ENCODE measurements at regions not wholly inside any gene's neighbourhood (a gene's known extent, or its start where the extent isn't known, plus 50 kb on each side); places are given as distances from the start of the nearest gene placed in this dataset.

DNA sequence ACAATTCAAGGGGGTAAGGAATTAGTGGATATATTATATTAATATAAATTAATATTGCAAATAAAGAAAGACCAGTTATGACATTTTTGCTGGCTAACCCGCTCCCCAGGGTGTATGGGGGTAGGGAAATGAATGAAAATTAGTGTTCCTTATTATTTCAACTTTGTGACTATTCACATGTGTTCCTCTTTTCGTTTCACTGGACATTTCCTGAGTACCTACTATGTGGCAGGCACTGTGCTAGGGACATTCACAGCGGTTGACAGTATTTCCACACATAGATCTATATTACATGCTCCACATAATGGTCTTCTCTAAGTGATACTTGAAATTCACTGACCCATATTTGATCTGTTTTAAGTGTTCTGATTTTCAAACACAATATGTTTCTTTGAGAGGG is 129.8 kb upstream of the USP15 start:
- H3K4me3 Mint-ChIP-seq: no peak overlapping the region
- H3K27ac Mint-ChIP-seq: no peak overlapping the region
- no peaks in the 10 kb centered on the region for H3K36me3 Mint-ChIP-seq (ENCODE audit: low read depth)
- ATAC-seq (no peak), DNase-seq (no peak)
- H3K4me1 Mint-ChIP-seq: no peaks in the 10 kb centered on the region
- H3K27me3 Mint-ChIP-seq: peaks cover 3% of the 10 kb centered on the region
- H3K9me3 Mint-ChIP-seq: no peaks in the 10 kb centered on the region

DNA sequence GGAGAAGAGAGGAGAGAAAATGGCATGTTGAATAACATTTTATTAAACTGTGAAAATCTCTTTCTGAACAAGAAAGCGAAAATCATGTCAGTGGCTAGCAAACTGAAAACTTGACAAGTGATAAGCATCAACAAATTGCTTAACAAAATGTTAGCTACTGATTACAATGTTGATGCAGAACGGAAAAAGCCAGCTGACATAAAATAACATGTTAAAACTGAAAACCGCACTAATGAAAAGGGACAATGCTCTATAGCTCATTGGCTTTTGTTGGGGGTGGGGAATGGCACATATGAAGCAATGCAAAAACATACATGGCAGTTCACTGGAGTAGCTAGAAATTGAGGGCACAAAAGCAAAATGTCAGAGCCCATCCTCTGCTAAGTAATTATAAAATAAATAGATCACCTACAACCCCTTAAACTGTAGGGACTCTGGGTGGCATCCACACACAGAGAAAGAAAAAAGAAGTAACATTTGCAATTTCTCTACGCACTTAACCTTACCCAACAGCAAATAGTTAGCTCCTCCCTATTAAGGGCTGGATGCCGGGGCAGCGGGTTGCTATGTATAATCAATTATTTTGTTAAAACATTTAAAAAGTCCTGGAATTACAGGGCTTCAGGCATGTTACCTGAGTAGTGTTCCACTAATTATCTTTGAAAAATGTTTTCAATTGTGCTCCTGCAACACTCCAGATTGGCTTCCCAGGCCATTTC is 129.2 kb upstream of the USP15 start:
- DNase-seq: no peak
- no peaks in the 10 kb centered on the region for H3K36me3 Mint-ChIP-seq (ENCODE audit: low read depth)
- no peaks in the 10 kb centered on the region for H3K9me3 Mint-ChIP-seq
- H3K27me3 Mint-ChIP-seq: peaks cover 1% of the 10 kb centered on the region
- H3K4me3 Mint-ChIP-seq: no peak overlapping the region
- no peak overlapping the region for H3K27ac Mint-ChIP-seq
- no peaks in the 10 kb centered on the region for H3K4me1 Mint-ChIP-seq
- ATAC-seq: no peak

DNA sequence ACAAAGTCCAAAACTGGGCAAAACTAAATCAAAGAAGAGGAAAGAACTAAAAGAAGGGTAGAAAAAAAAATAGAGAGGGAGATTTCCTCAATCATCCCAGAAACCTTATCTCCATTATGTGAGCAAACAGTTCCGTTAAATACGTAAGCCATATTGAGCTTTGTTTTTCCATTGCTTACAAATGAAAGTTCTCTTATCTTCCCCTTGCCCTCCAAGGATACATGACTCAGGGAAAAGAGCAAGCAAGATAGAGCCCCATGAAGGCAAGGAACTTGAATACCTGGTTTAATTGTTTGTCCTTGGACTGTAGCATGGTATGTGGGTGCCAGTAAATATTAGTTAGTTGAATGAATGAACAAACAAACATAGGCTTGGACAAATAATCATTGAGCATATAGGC is 126.8 kb upstream of the USP15 start:
- DNase-seq: no peak
- Mint-ChIP-seq H3K4me1 (no peaks in the 10 kb centered on the region), H3K4me3 (no peak overlapping the region), H3K27me3 (no peaks in the 10 kb centered on the region), H3K27ac (no peak overlapping the region), H3K36me3 (ENCODE audit: low read depth) (no peaks in the 10 kb centered on the region), H3K9me3 (no peaks in the 10 kb centered on the region)
- ATAC-seq: no peak

DNA sequence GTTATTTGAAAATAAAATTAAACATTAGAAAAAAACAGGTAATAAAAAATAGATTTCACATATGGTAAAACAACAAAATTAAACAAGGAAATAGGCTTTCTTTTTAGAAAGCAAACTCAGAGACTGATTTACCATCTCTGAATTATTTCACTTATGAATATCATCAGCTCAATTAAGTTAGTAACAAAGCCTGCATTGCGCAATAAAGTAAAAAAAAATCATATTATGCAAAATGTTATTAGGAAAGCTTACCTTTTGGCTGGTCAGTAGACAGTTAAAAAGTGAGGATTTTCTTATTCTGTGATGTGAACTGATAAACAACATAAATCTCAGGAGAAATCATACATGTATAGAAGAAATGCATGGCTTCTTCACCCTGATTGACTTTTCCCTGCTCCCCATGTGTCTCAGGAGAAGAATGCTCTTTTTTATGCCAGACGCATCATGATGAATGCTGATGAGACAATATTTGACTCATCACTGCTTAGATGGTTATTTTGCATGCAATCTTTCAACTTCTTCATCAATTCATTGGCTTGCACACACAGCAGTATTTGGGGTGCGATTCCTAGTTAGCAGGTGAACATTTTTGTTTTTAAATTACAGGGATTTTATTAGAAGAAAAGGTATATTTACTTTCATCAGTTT is 124.5 kb upstream of the USP15 start:
- ATAC-seq: no peak
- DNase-seq: no peak
- no peaks in the 10 kb centered on the region for H3K27me3 Mint-ChIP-seq
- H3K27ac Mint-ChIP-seq: no peak overlapping the region
- no peaks in the 10 kb centered on the region for H3K4me1 Mint-ChIP-seq
- H3K9me3 Mint-ChIP-seq: no peaks in the 10 kb centered on the region
- H3K4me3 Mint-ChIP-seq: no peak overlapping the region
- no peaks in the 10 kb centered on the region for H3K36me3 Mint-ChIP-seq (ENCODE audit: low read depth)

DNA sequence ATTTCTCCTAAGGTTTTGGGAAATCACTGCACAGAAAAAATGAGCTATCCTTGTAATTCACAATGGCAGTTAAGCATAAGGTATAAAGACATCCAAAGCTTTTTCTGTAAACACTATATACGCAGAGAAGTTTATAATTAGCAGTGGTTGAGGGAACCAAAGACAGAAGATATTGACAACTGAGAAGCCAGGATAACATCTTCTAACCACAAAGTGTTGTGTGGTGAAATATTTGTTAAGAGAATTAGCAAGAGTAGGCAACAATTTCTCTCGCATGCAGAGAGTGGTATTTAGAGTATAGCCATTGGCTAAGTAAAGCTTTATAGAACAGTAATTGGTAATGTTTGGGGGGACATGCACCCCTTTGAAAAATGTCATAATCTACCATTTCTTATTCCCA is 123.7 kb upstream of the USP15 start:
- Mint-ChIP-seq H3K9me3 (no peaks in the 10 kb centered on the region), H3K27me3 (no peaks in the 10 kb centered on the region), H3K27ac (no peak overlapping the region), H3K4me1 (no peaks in the 10 kb centered on the region), H3K36me3 (ENCODE audit: low read depth) (no peaks in the 10 kb centered on the region), H3K4me3 (no peak overlapping the region)
- ATAC-seq: no peak
- no peak for DNase-seq

DNA sequence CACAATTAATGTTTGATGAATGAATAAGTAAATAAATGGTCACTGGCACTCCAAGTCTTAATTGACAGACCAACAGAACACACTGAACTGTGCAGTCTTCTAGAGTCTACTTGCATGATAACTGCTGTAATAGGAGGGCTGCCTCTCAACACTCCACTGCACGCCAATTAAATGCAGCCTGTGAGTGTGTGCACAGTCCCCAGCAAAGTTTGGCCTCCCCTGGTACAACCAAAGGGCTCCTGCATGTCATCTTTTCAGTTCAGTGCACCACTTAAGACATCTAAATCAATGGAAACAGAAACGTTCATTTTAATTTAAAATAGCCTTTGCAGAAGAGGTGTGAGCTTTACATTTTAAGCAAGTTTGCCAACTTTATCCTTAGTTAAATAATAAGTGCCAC is 121.7 kb upstream of the USP15 start:
- Mint-ChIP-seq H3K27ac (no peak overlapping the region), H3K27me3 (no peaks in the 10 kb centered on the region), H3K4me3 (no peak overlapping the region), H3K9me3 (no peaks in the 10 kb centered on the region), H3K4me1 (no peaks in the 10 kb centered on the region), H3K36me3 (ENCODE audit: low read depth) (no peaks in the 10 kb centered on the region)
- ATAC-seq (no peak), DNase-seq (no peak)

DNA sequence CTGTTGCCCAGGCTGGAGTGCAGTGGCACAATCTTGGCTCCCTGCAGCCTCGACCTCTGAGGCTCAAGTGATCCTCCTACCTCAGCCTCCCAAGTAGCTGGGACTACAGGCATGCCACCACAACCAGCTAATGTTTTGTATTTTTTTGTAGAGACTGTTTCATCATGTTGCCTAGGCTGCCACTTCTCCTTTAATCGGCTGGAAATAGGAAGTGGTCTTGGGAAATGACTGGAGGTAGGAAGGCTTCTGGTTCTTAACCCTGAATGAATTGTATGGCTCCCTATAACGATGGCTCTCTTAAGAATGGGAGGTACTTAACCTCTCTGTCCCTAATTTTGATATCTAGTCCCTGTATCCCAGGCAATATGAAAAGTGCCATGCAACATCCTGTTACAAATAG is 113.9 kb upstream of the USP15 start:
- Mint-ChIP-seq H3K36me3 (ENCODE audit: low read depth) (no peaks in the 10 kb centered on the region), H3K4me3 (no peak overlapping the region), H3K27ac (no peak overlapping the region), H3K4me1 (no peaks in the 10 kb centered on the region), H3K9me3 (peaks cover 5% of the 10 kb centered on the region), H3K27me3 (no peaks in the 10 kb centered on the region)
- ATAC-seq: no peak
- DNase-seq: no peak

DNA sequence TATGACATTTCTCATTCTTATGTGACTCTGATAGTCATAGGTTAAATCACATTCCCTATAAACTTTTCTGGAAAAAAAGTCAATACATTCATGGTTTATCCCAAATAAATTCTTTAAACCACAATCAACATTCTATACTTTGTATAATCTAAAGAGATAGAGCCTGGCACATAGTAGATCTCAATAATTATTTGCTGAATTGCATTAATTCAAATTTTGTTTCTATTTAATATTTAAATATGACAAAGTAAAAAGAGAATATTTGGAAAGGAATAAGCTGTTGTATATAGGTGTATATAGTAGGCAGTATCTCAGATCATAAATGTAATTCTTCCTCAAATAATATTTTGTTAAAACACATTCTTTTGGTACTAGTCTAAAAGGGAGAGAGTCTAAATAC is 102.2 kb upstream of the USP15 start:
- DNase-seq (no peak), ATAC-seq (no peak)
- no peak overlapping the region for H3K4me3 Mint-ChIP-seq
- no peaks in the 10 kb centered on the region for H3K9me3 Mint-ChIP-seq
- no peak overlapping the region for H3K27ac Mint-ChIP-seq
- H3K36me3 Mint-ChIP-seq (ENCODE audit: low read depth): no peaks in the 10 kb centered on the region
- H3K4me1 Mint-ChIP-seq: peaks cover 10% of the 10 kb centered on the region
- H3K27me3 Mint-ChIP-seq: no peaks in the 10 kb centered on the region

DNA sequence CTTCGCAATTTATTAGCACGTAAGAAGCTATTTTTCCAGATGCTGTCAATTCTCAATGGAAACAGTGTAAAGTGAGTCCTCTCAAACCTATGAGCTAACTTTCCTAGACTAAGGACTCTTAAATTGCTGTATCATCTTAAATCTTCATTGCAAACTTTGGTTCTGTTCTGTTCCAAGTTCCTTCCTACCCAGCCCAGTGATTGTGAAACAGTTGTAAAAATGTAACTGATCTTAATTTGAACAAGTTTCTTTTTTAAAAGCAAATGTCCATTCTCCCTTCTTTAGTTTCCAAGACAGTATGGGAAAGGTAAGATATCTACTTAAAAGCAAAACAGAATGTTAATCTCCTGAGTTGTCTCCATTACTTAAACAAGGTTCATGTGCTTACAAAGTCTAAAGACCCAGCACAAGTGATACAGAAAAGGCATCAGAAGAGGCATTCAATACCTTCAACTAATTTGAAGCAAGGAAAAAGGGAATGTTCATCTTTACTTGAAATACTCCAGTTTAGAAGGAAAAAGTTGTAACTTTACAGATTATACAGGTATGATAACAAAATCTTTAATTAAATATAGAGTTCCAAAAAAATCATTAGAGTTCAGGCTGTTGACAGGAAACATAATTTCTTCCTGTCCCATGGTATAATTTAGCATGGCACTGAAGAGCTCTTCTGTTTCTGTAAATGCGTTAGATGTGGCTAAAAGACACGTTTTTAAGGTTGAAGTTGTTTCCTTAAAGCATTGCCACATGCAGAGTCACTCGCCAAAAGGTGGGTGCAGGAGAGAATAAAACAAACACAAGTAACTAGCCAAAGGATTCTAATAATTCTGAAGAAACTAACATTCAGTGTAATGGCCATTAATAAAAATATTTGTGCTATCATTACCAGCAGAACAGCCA is 101.5 kb upstream of the USP15 start:
- DNase-seq (no peak), ATAC-seq (no peak)
- H3K27ac Mint-ChIP-seq: no peak overlapping the region
- peaks cover 10% of the 10 kb centered on the region for H3K4me1 Mint-ChIP-seq
- no peaks in the 10 kb centered on the region for H3K36me3 Mint-ChIP-seq (ENCODE audit: low read depth)
- H3K4me3 Mint-ChIP-seq: peak overlapping the region; percentile 7
- no peaks in the 10 kb centered on the region for H3K27me3 Mint-ChIP-seq
- no peaks in the 10 kb centered on the region for H3K9me3 Mint-ChIP-seq

DNA sequence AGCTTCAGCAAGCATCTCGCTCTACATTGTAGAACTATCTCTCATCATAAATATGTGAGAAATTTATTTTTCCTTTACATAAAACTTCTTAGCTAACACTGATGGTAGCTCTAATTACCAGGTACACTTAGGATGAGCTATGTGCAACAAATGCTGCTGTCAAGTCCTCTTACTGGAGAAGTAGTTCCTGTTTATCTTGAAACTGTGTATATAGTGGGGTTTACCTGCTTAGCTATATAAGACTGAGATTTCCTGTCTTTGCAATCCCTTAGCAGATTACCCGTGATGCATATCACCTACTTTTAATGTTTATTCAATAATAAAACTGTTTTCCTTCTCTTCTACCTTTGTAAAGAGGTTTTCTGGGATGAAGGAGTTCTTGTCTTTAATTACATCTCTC is 98.0 kb upstream of the USP15 start:
- Mint-ChIP-seq H3K27ac (no peak overlapping the region), H3K36me3 (ENCODE audit: low read depth) (no peaks in the 10 kb centered on the region), H3K4me3 (no peak overlapping the region), H3K27me3 (peaks cover 2% of the 10 kb centered on the region), H3K9me3 (no peaks in the 10 kb centered on the region), H3K4me1 (peaks cover 10% of the 10 kb centered on the region)
- ATAC-seq (no peak), DNase-seq (no peak)

DNA sequence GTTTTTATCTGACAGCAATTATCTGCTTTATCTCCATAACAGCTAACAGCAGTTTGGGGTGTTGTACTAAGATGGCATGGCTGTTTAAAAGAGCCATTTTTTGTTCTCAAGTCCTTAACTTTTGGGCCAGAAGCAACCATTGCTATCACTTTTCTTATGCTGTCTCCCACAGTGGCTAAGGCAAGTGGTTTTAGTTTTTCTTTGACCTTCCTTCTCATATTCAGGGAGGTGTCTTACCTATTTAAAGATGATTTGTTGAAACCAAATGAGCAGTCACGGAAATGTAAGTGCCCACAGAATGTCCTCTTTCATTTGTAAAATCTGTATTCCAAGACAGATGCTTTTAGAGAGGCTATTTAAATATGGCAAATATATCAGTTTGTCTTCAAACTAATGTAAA is 96.8 kb upstream of the USP15 start:
- H3K4me1 Mint-ChIP-seq: peaks cover 7% of the 10 kb centered on the region
- H3K27me3 Mint-ChIP-seq: peaks cover 2% of the 10 kb centered on the region
- H3K27ac Mint-ChIP-seq: no peak overlapping the region
- ATAC-seq (no peak), DNase-seq (no peak)
- no peaks in the 10 kb centered on the region for H3K9me3 Mint-ChIP-seq
- H3K4me3 Mint-ChIP-seq: no peak overlapping the region
- H3K36me3 Mint-ChIP-seq (ENCODE audit: low read depth): no peaks in the 10 kb centered on the region

DNA sequence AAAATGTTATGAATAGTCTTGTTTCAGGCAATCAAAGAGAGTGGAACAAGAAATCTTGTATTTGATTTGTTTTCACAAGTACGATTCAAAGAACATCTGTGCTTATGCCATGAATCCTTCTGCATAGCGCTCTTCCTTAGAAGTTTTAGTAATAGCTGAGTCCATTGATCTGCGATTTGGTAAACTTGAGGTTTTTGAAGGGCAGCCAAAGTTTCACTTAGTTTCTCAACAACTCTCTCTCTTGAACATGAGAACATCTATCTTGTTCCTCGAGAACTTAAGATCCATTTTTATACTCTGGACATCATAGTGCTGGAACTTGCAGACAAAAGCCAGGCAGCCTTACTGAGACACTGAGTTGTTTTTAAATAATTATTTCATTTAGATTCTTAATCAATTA is 96.2 kb upstream of the USP15 start:
- no peak overlapping the region for H3K4me3 Mint-ChIP-seq
- peaks cover 2% of the 10 kb centered on the region for H3K27me3 Mint-ChIP-seq
- no peaks in the 10 kb centered on the region for H3K9me3 Mint-ChIP-seq
- ATAC-seq (no peak), DNase-seq (no peak)
- peaks cover under 1% of the 10 kb centered on the region for H3K4me1 Mint-ChIP-seq
- H3K27ac Mint-ChIP-seq: no peak overlapping the region
- no peaks in the 10 kb centered on the region for H3K36me3 Mint-ChIP-seq (ENCODE audit: low read depth)

DNA sequence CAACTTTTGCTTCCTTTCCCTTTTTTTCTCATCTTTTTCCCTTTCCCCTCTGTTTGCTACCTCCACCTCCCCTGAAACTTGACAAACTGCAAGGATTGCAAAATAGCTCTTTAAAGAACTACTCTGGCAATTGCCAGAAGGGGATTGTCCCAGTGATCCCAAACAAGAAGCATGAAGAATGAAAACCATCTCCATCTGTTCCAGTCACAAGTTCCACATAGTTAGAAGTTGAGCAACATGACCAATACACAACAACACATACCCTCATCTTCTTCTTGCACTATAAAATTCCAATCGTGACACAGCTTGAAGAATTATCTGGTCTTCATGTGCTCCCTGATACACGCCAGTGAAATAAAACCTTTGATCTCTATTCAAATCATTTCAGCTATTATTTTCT is 93.7 kb upstream of the USP15 start:
- DNase-seq (no peak), ATAC-seq (no peak)
- no peak overlapping the region for H3K27ac Mint-ChIP-seq
- H3K4me1 Mint-ChIP-seq: no peaks in the 10 kb centered on the region
- no peaks in the 10 kb centered on the region for H3K9me3 Mint-ChIP-seq
- no peak overlapping the region for H3K4me3 Mint-ChIP-seq
- peaks cover 2% of the 10 kb centered on the region for H3K27me3 Mint-ChIP-seq
- H3K36me3 Mint-ChIP-seq (ENCODE audit: low read depth): no peaks in the 10 kb centered on the region

DNA sequence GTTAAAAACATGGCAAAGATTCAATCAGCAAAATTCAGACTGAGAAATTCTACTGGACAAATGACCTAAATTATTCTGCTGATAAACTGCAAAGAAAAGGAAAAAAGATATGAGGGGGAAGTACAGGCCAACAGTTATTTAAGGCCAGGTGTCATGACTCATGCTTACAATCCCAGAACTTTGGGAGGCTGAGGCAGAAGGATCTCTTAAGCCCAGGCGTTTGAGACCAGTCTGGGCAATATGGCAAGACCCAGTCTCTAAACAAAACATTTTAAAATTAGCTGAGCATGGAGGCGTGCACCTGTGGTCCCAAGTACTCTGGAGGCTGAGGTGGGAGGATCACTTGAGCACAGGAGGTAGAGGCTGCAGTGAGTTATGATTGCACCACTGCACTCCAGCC is 91.8 kb upstream of the USP15 start:
- Mint-ChIP-seq H3K27ac (no peak overlapping the region), H3K36me3 (ENCODE audit: low read depth) (no peaks in the 10 kb centered on the region), H3K4me1 (no peaks in the 10 kb centered on the region), H3K27me3 (peaks cover 2% of the 10 kb centered on the region), H3K4me3 (no peak overlapping the region), H3K9me3 (no peaks in the 10 kb centered on the region)
- ATAC-seq (no peak), DNase-seq (no peak)

DNA sequence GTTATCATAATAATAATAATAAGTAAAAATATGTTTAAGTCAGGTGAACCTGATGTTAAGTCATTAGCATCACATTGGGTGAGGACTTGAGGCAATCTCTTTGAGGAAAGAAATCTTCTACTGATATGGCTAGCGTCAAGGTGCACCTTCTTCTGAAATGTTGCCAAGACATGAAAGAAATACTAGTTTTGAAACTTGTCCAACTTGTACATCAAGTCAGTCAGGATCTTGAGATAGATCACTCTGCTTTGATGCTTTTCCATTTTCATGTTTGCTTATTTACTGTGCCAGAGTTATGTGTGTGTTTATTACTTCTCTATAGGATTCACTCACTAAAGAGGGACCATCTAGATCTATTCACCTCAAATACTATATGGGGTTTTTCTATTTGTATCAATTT is 90.0 kb upstream of the USP15 start:
- no peaks in the 10 kb centered on the region for H3K4me1 Mint-ChIP-seq
- H3K4me3 Mint-ChIP-seq: no peak overlapping the region
- H3K27ac Mint-ChIP-seq: no peak overlapping the region
- DNase-seq (no peak), ATAC-seq (no peak)
- no peaks in the 10 kb centered on the region for H3K9me3 Mint-ChIP-seq
- peaks cover 2% of the 10 kb centered on the region for H3K27me3 Mint-ChIP-seq
- no peaks in the 10 kb centered on the region for H3K36me3 Mint-ChIP-seq (ENCODE audit: low read depth)
